ENCODE measurements at regions not wholly inside any gene's neighbourhood (a gene's known extent, or its start where the extent isn't known, plus 50 kb on each side); places are given as distances from the start of the nearest gene placed in this dataset.

DNA sequence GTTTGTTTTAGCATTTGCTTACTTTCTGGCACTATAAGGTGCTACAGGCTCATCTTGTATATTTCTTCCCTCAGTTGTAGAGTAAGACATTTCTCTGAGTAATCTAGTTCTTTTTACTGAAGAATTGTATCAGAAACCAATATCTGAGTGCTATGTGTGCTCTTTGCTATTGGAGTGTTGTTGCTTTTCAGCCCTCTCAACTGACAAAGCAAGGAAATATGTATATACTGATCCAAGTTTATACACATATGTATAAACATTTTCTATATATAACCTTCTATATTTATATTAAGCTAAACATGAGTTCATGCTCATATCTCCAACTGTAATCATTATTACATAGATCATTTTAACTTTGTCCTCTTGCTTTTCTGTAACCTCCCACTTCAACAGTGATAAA is 405.7 kb downstream of the RFPL4B start:
- Histone ChIP-seq H3K36me3 (ENCODE audit: control insufficient read depth in 4 of 4, insufficient read depth in 3 of 4, low read depth in 1 of 4, low read length in 3 of 4) (no peaks in the 10 kb centered on the region), H3K4me1 (ENCODE audit: control insufficient read depth in 4 of 4, insufficient read depth in 4 of 4, low read length in 3 of 4) (no peaks in the 10 kb centered on the region), H3K27ac (ENCODE audit: low read depth in 1 of 2, low read length in 2 of 2) (no peak overlapping the region), H3K4me3 (ENCODE audit: low read depth in 1 of 3, low read length in 3 of 3) (no peak overlapping the region), H3K9me3 (ENCODE audit: control insufficient read depth in 4 of 4, low read length in 3 of 4) (peaks cover 0 to 2% (median 0%) of the 10 kb centered on the region in 4 donors), H3K27me3 (ENCODE audit: control insufficient read depth in 4 of 4, insufficient read depth in 4 of 4, low read length in 3 of 4) (no peaks in the 10 kb centered on the region), H3K9ac (ENCODE audit: low read depth in 1 of 2, low read length in 2 of 2) (no peak overlapping the region)
- no peak for DNase-seq (ENCODE audit: low spot score)
- TF ChIP-seq, protein P1, sequence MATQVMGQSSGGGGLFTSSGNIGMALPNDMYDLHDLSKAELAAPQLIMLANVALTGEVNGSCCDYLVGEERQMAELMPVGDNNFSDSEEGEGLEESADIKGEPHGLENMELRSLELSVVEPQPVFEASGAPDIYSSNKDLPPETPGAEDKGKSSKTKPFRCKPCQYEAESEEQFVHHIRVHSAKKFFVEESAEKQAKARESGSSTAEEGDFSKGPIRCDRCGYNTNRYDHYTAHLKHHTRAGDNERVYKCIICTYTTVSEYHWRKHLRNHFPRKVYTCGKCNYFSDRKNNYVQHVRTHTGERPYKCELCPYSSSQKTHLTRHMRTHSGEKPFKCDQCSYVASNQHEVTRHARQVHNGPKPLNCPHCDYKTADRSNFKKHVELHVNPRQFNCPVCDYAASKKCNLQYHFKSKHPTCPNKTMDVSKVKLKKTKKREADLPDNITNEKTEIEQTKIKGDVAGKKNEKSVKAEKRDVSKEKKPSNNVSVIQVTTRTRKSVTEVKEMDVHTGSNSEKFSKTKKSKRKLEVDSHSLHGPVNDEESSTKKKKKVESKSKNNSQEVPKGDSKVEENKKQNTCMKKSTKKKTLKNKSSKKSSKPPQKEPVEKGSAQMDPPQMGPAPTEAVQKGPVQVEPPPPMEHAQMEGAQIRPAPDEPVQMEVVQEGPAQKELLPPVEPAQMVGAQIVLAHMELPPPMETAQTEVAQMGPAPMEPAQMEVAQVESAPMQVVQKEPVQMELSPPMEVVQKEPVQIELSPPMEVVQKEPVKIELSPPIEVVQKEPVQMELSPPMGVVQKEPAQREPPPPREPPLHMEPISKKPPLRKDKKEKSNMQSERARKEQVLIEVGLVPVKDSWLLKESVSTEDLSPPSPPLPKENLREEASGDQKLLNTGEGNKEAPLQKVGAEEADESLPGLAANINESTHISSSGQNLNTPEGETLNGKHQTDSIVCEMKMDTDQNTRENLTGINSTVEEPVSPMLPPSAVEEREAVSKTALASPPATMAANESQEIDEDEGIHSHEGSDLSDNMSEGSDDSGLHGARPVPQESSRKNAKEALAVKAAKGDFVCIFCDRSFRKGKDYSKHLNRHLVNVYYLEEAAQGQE (IDR thresholded peaks at IDR 0.05) = no peak
- TF ChIP-seq JUND (IDR thresholded peaks at IDR 0.05) (no peak), RAD21 (IDR thresholded peaks at IDR 0.05) (no peak), HNF4A (conservative IDR thresholded peaks at IDR 0.05) (no peak), SP1 (IDR thresholded peaks at IDR 0.05) (no peak)
- TF ChIP-seq, protein P2, sequence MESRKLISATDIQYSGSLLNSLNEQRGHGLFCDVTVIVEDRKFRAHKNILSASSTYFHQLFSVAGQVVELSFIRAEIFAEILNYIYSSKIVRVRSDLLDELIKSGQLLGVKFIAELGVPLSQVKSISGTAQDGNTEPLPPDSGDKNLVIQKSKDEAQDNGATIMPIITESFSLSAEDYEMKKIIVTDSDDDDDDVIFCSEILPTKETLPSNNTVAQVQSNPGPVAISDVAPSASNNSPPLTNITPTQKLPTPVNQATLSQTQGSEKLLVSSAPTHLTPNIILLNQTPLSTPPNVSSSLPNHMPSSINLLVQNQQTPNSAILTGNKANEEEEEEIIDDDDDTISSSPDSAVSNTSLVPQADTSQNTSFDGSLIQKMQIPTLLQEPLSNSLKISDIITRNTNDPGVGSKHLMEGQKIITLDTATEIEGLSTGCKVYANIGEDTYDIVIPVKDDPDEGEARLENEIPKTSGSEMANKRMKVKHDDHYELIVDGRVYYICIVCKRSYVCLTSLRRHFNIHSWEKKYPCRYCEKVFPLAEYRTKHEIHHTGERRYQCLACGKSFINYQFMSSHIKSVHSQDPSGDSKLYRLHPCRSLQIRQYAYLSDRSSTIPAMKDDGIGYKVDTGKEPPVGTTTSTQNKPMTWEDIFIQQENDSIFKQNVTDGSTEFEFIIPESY (IDR thresholded peaks at IDR 0.05) = no peak

DNA sequence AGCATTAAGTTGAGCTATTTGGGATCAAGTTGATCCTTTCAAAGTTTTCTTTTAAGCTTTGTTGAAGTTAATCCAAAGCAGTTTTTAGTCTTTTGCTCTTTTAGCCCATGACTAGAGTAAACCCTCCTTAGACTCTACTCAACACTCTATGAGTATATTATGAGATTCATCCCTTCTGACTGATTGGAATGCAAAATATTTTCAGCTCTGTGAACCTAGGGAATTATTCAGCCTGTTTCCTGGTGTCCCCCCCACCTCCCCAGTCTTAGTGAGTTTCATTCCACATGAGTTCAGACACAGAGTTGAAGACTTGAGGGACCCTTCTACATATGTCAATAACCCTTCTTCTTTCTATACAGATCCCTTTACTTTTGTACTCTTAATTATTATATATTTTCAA is 413.7 kb downstream of the RFPL4B start:
- no peak overlapping the region for H3K4me3 ChIP-seq (ENCODE audit: low read depth in 1 of 3, low read length in 3 of 3)
- no peak overlapping the region for H3K9ac ChIP-seq (ENCODE audit: low read depth in 1 of 2, low read length in 2 of 2)
- peaks cover 0 to 4% (median under 1%) of the 10 kb centered on the region in 4 donors for H3K9me3 ChIP-seq (ENCODE audit: control insufficient read depth in 4 of 4, low read length in 3 of 4)
- no peak overlapping the region for H3K27ac ChIP-seq (ENCODE audit: low read depth in 1 of 2, low read length in 2 of 2)
- no peaks in the 10 kb centered on the region for H3K36me3 ChIP-seq (ENCODE audit: control insufficient read depth in 4 of 4, insufficient read depth in 3 of 4, low read depth in 1 of 4, low read length in 3 of 4)
- TF ChIP-seq FOXA1 (IDR thresholded peaks at IDR 0.05) (no peak), FOXA2 (IDR thresholded peaks at IDR 0.05) (no peak), HNF4G (IDR thresholded peaks at IDR 0.05) (no peak), TAF1 (conservative IDR thresholded peaks at IDR 0.05) (no peak), RAD21 (IDR thresholded peaks at IDR 0.05) (no peak), EGR1 (IDR thresholded peaks at IDR 0.05; ENCODE audit: low read depth in 2 of 2) (no peak)
- TF ChIP-seq, protein P2 (IDR thresholded peaks at IDR 0.05) = no peak
- TF ChIP-seq, protein P3, sequence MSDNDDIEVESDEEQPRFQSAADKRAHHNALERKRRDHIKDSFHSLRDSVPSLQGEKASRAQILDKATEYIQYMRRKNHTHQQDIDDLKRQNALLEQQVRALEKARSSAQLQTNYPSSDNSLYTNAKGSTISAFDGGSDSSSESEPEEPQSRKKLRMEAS (IDR thresholded peaks at IDR 0.05) = no peak
- H3K27me3 ChIP-seq (ENCODE audit: control insufficient read depth in 4 of 4, insufficient read depth in 4 of 4, low read length in 3 of 4) = no peaks in the 10 kb centered on the region
- H3K4me1 ChIP-seq (ENCODE audit: control insufficient read depth in 4 of 4, insufficient read depth in 4 of 4, low read length in 3 of 4) = no peaks in the 10 kb centered on the region
- no peak for DNase-seq (ENCODE audit: low spot score)
